CD4-positive, CD25-positive, alpha-beta regulatory T cell (primary cell): ENCODE measurements at regions not wholly inside any gene's neighbourhood (a gene's known extent, or its start where the extent isn't known, plus 50 kb on each side); places are given as distances from the start of the nearest gene placed in this dataset.
"Not testable (repeated sequence)": the region's sequence is repeated elsewhere in the genome, so short reads cannot be mapped to it uniquely, and the experiment has no call there.

Experiments used
- ATAC-seq, 2 donors: fragments of 150-1000 bp; cut with Tn5 transposase; one replicate each; pipeline ENCODE4 v1.10.0; 2021; ENCODE audit warnings: low read depth in 2 of 2, moderate number of reproducible peaks in 2 of 2, moderate library complexity in 1 of 2
- DNase-seq, 3 donors: peaks; one replicate each; pipeline versions ENCODE4 v3.0.0 to v3.0.0-alpha.2; 2012 to 2022; ENCODE audit warnings: mixed read lengths in 1 of 3
- H3K27ac ChIP-seq: one replicate; pipeline ENCODE4 v1.7.0; 2013; ENCODE audit warnings: mild to moderate bottlenecking, low read length; ENCODE audit not compliant: insufficient read depth, poor library complexity, severe bottlenecking
- H3K27me3 ChIP-seq: one replicate; pipeline ENCODE4 v1.7.0; 2013; ENCODE audit warnings: low read length; ENCODE audit not compliant: control insufficient read depth, insufficient read depth
- H3K36me3 ChIP-seq: one replicate; pipeline ENCODE4 v1.7.0; 2013; ENCODE audit warnings: mild to moderate bottlenecking, low read length, moderate library complexity; ENCODE audit not compliant: control insufficient read depth, insufficient read depth
- H3K4me1 ChIP-seq: 2 replicates; pipeline ENCODE4 v1.7.0; 2013; ENCODE audit warnings: mild to moderate bottlenecking, low read length; ENCODE audit not compliant: insufficient read depth, control insufficient read depth, poor library complexity, severe bottlenecking
- H3K4me3 ChIP-seq: one replicate; pipeline ENCODE4 v1.7.0; 2013; ENCODE audit warnings: low read depth, mild to moderate bottlenecking, low read length, moderate library complexity
- H3K9me3 ChIP-seq, 2 experiments: 1 replicate in 1 of 2; 2 replicates in 1 of 2; pipeline ENCODE4 v1.7.0; 2013; ENCODE audit warnings: low read length in 2 of 2, mild to moderate bottlenecking in 1 of 2, moderate library complexity in 1 of 2; ENCODE audit not compliant: control insufficient read depth in 2 of 2
- H3K27ac Mint-ChIP-seq, 3 donors: one replicate each; pipeline ENCODE4 v1.8.0; 2020 to 2022; ENCODE audit warnings: mild to moderate bottlenecking in 3 of 3, mixed read lengths in 3 of 3, moderate library complexity in 2 of 3
- H3K27me3 Mint-ChIP-seq: one replicate; pipeline ENCODE4 v1.8.0; 2022; ENCODE audit warnings: mild to moderate bottlenecking, mixed read lengths
- H3K36me3 Mint-ChIP-seq: one replicate; pipeline ENCODE4 v1.8.0; 2020; ENCODE audit warnings: mixed read lengths
- H3K4me1 Mint-ChIP-seq, 4 donors: one replicate each; pipeline ENCODE4 v1.8.0; 2020 to 2022; ENCODE audit warnings: mixed read lengths in 4 of 4, mild to moderate bottlenecking in 1 of 4
- H3K4me3 Mint-ChIP-seq, 4 donors: one replicate each; pipeline ENCODE4 v1.8.0; 2020 to 2022; ENCODE audit warnings: mild to moderate bottlenecking in 4 of 4, mixed read lengths in 4 of 4, moderate library complexity in 3 of 4
- H3K9me3 Mint-ChIP-seq, 7 donors: one replicate each; pipeline ENCODE4 v1.8.0; 2020 to 2022; ENCODE audit warnings: mixed read lengths in 7 of 7, mild to moderate bottlenecking in 3 of 7, moderate library complexity in 2 of 7

DNA sequence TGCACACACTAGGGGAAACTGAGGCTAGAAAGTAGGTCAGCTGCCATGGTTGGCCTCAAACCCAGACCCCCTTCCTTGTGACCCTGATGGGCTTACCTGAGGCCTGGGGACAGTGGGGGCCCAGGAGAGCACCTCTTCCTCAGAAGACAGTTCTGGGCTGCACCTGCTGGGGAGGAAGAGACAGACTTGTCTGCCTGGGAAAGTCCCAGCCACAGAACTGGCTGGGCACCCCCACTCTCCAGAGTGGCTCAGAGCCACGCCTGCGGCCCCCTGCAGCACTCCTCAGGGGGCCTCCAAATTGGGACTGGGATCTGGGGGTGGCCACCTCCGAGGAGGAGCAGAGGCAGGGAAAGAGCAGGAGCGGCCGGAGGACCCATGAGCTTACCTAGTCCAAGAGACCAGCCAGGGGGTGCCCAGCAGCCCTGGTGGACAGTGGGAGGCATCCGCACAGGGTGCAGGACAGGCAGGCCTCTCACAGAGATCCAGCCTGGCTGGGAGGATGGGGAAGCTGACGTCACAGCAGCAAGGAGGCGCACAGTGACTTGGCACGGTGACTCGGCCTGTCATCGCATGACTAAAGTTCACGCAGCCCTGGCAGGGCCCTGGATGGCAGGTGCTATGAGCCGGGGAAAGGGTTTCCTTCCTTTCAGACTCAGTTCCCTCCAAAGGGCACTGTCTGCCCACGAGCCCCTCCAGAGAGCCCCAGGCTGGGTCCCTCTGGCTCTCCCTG, 907.7 kb downstream of the TUBA3C start:
- H3K4me3 ChIP-seq, H3K27me3 Mint-ChIP-seq, H3K9me3 ChIP-seq, H3K4me1 ChIP-seq, ATAC-seq, H3K36me3 Mint-ChIP-seq, H3K36me3 ChIP-seq, H3K4me3 Mint-ChIP-seq, H3K9me3 Mint-ChIP-seq, DNase-seq, H3K4me1 Mint-ChIP-seq, H3K27ac Mint-ChIP-seq, H3K27ac ChIP-seq, H3K27me3 ChIP-seq: not testable (repeated sequence)

DNA sequence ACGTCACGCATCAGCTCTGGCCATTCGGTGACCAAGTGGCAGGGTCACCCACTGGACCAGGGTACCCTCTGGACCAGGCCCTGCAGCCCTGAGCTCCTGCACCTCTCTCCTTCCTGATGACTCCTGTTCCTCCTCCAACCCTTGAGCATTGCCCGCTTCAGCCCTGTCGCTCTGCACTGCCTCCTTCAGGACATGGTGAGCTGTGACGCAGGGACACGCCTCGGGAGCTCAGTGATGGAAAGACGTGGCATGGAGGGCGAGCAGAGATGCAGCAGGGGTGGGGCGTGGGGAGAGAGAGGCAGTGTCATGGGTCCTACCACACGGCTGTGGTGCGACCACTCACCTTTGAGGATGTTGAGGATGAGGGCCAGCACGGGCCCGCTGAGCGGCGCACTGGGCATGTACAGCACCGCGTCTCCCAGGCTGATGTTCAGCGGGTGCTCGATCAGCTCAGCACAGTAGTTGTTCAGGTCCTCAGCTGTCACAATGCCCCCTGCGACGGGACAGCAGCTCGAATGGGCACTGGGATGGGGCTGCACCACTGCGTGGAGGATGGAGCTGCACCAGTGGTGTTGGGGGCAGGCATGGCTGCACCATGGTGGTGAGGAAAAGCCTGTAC, 922.7 kb downstream of the TUBA3C start:
- not testable (repeated sequence) for H3K27ac Mint-ChIP-seq, H3K27me3 Mint-ChIP-seq, ATAC-seq, H3K27me3 ChIP-seq, H3K27ac ChIP-seq, H3K4me1 Mint-ChIP-seq, DNase-seq, H3K36me3 ChIP-seq, H3K4me3 Mint-ChIP-seq, H3K4me3 ChIP-seq, H3K9me3 ChIP-seq, H3K36me3 Mint-ChIP-seq, H3K4me1 ChIP-seq
- peaks cover 0 to 22% (median 4%) of the 10 kb centered on the region in 7 donors for H3K9me3 Mint-ChIP-seq

DNA sequence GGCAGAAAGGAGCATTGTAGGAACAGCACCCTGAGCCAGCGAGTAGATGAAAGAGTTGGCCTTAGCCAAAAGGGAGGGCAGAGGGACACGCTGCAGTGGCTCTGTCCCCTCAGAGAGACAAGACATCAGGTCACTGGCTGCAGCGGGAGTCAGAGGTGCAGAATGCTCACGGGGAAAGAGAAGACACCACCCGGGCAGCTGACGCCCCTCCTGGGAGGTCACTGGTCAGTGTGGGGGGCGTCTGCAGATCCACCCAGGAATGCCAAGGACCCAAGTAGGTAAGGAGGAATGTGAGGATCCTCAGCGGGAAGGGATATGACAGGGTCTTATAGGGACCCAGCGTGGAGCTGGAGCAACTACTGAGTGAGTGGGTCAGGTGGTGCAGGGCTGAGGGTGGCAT, 923.9 kb downstream of the TUBA3C start:
- ATAC-seq, H3K36me3 ChIP-seq, H3K9me3 ChIP-seq, DNase-seq, H3K27ac Mint-ChIP-seq, H3K36me3 Mint-ChIP-seq, H3K27ac ChIP-seq, H3K27me3 Mint-ChIP-seq, H3K4me1 Mint-ChIP-seq, H3K27me3 ChIP-seq, H3K4me1 ChIP-seq, H3K4me3 Mint-ChIP-seq, H3K4me3 ChIP-seq: not testable (repeated sequence)
- H3K9me3 Mint-ChIP-seq, result peaks cover 0 to 27% (median 4%) of the 10 kb centered on the region in 7 donors

DNA sequence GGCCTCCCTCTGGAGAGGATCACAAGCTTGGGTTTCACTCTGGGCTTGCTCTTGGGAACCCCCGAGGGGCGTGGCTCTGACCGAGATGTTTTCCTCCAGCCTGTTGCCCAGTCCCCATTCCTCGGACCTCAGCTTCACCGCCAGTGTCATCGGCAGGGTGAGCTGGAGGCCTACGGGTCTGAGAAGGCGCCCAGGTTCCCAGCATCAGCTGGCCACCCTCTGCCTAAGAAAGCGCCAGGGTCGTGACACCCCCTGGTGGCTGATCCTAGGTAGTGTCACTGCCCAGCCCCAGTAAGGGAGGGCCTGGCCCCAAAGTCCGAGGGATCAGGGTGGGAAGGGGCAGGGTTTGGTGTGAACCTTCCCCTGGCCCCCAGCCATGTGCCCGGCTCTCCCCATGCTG, 928.8 kb downstream of the TUBA3C start:
- not testable (repeated sequence) for H3K9me3 ChIP-seq, H3K36me3 ChIP-seq, H3K4me3 Mint-ChIP-seq, DNase-seq, H3K4me3 ChIP-seq, H3K27ac ChIP-seq, H3K27ac Mint-ChIP-seq, H3K27me3 ChIP-seq, ATAC-seq, H3K27me3 Mint-ChIP-seq, H3K4me1 Mint-ChIP-seq, H3K36me3 Mint-ChIP-seq, H3K4me1 ChIP-seq
- H3K9me3 Mint-ChIP-seq, result peaks cover 0 to 25% (median 9%) of the 10 kb centered on the region in 7 donors

DNA sequence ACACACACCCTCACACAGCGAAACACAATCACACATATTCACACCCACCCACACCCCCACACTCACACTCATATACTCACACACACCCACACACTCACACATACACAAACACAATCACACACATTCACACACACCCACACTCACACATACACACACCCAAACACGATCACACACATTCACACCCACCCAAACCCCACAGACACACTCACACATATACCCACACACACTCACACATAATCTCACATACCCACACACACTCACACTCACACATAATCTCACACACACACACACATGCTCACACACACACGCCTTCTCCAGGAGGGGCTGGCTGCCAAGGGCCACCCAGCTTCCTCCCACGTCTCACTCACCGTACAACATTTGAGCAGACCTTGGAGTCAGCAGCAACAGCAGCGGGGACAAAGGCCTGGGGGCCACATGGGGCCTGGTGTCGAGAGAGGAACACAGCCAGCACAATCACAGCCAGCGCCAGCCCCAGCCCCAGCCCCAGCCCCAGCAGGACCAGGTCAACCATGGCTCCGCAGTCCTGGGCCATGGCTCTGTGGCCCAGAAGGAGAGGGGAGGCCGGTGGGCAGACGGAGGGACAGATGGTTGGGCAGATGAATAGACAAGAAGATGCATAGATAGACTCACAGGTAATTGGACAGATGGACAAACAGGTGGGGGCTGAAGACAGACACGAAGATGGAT, 932.9 kb downstream of the TUBA3C start:
- H3K4me3 Mint-ChIP-seq, result peak overlapping the region in 2 of 4 donors; percentile 44 to 57

DNA sequence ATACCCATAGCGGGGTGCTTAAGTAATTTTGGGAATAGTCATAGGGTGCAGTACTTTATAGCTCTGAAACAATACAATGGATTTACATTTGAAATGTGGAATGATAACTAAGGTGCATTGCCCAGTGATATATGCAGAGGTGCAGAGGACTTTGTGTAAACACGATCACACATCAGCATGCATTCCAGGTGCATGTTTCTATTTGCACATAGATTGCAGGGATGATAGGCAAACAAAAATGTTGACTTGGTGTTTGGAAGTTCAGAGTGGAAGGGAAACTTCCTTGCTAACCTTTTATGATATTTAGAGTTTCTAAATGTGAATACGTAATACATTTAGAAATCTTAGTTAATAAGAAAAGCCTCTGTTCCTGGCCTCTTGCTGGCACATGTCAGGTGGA, 941.5 kb downstream of the TUBA3C start:
- H3K36me3 Mint-ChIP-seq, H3K27ac ChIP-seq, H3K4me1 Mint-ChIP-seq, ATAC-seq, H3K27me3 Mint-ChIP-seq, DNase-seq, H3K9me3 ChIP-seq, H3K4me1 ChIP-seq, H3K4me3 ChIP-seq, H3K27ac Mint-ChIP-seq, H3K4me3 Mint-ChIP-seq, H3K27me3 ChIP-seq, H3K36me3 ChIP-seq: not testable (repeated sequence)
- peaks cover 0 to 11% (median 3%) of the 10 kb centered on the region in 7 donors for H3K9me3 Mint-ChIP-seq

More for the DNA sequence above, 932.9 kb downstream of the TUBA3C start:
- H3K9me3 Mint-ChIP-seq, H3K27ac ChIP-seq, H3K27me3 Mint-ChIP-seq, H3K4me1 ChIP-seq, H3K9me3 ChIP-seq, DNase-seq, H3K27me3 ChIP-seq, ATAC-seq, H3K4me3 ChIP-seq, H3K36me3 Mint-ChIP-seq, H3K36me3 ChIP-seq, H3K4me1 Mint-ChIP-seq: not testable (repeated sequence)
- H3K27ac Mint-ChIP-seq, result peak overlapping the region in 2 of 3 donors; percentile 63

DNA sequence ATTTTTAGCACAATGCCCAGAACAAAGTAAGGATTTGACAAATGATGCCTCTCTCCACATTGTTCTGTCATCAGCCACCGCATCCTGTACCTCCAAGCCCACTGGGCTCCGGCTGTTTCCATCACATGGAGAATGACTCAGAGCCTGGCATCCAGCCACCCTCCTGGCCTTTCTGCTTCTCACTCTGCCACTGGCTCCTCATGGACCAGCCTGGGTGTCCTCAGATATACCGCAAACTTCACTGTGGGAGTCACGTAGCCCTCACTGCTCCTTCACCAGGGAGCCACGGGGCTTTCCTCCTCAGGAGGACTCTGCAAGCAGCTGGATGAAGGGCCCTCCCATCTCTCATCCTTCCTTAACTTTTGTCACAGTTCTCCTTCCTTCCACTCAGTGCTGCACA, 943.0 kb downstream of the TUBA3C start:
- not testable (repeated sequence) for ATAC-seq, H3K4me3 ChIP-seq, H3K27me3 Mint-ChIP-seq, H3K27ac Mint-ChIP-seq, H3K4me1 ChIP-seq, H3K27ac ChIP-seq, H3K4me3 Mint-ChIP-seq, H3K27me3 ChIP-seq, H3K4me1 Mint-ChIP-seq, DNase-seq, H3K36me3 Mint-ChIP-seq, H3K36me3 ChIP-seq, H3K9me3 ChIP-seq
- H3K9me3 Mint-ChIP-seq, result peaks cover 0 to 11% (median 3%) of the 10 kb centered on the region in 7 donors

GRCh38 chr13:18236528-18236815, 945.2 kb downstream of the TUBA3C start:
- ATAC-seq, result no peak
- H3K4me3 Mint-ChIP-seq, result no peak overlapping the region
- Histone ChIP-seq H3K9me3 (peaks cover 0 to 5% of the 10 kb centered on the region in 2 experiments), H3K27me3 (no peaks in the 10 kb centered on the region), H3K4me3 (no peak overlapping the region), H3K36me3 (no peaks in the 10 kb centered on the region), H3K27ac (no peak overlapping the region), H3K4me1 (no peaks in the 10 kb centered on the region)
- H3K27ac Mint-ChIP-seq, result no peak overlapping the region
- no peak for DNase-seq
- H3K36me3 Mint-ChIP-seq, result no peaks in the 10 kb centered on the region
- H3K27me3 Mint-ChIP-seq, result no peaks in the 10 kb centered on the region
- peaks cover 0 to 9% (median 3%) of the 10 kb centered on the region in 7 donors for H3K9me3 Mint-ChIP-seq
- no peaks in the 10 kb centered on the region for H3K4me1 Mint-ChIP-seq
